T-helper 1 cell treated with Interleukin-12 subunit alpha and Interleukin-12 subunit beta and Interleukin-4 antibody, amounts not matched to agents 30 ng/mL and 1 ng/mL, for 36 hours (primary cell): ENCODE measurements at regions not wholly inside any gene's neighbourhood (a gene's known extent, or its start where the extent isn't known, plus 50 kb on each side); places are given as distances from the start of the nearest gene placed in this dataset.
"Not testable (repeated sequence)": the region's sequence is repeated elsewhere in the genome, so short reads cannot be mapped to it uniquely, and the experiment has no call there.

Experiments used
- intact Hi-C: fragments of 100-400 bp; cut with micrococcal nuclease; formaldehyde crosslinking; loops from one replicate; pipeline ENCODE4 v1.15.1; 2024

GRCh38 chr4:57191523-57192034 lies 81.4 kb upstream of the IGFBP7 start:
- intact Hi-C loops = no loop called here

GRCh38 chr4:57190601-57191481 lies 80.7 kb upstream of the IGFBP7 start:
- intact Hi-C loops = no loop called here

- intact Hi-C loops = no loop called here
Observed at GRCh38 chr4:57187246-57187645, 77.1 kb upstream of the IGFBP7 start.

GRCh38 chr4:57184378-57185029 lies 74.3 kb upstream of the IGFBP7 start:
- intact Hi-C loops = no loop called here

GRCh38 chr4:57182132-57182874 lies 72.1 kb upstream of the IGFBP7 start:
- intact Hi-C loops = no loop called here

GRCh38 chr4:57173136-57173535 lies 63.0 kb upstream of the IGFBP7 start:
- intact Hi-C loops = not testable (repeated sequence)

GRCh38 chr4:57172065-57172464 lies 61.9 kb upstream of the IGFBP7 start:
- intact Hi-C loops = no loop called here

- intact Hi-C loops = no loop called here
Observed at GRCh38 chr4:57168982-57169381, 58.8 kb upstream of the IGFBP7 start.

- intact Hi-C loops = loop anchor here (5.0 kb wide), 1 partner anchor 264 kb away; no protein-coding TSS in a partner anchor
Observed at GRCh38 chr4:57163530-57164459, 53.6 kb upstream of the IGFBP7 start.

- intact Hi-C loops = loop anchor here (5.0 kb wide), 1 partner anchor 265 kb away; no protein-coding TSS in a partner anchor
Observed at GRCh38 chr4:57162499-57163019, 52.4 kb upstream of the IGFBP7 start.
